Thoracic aorta (tissue), 2 donors: ENCODE measurements at regions not wholly inside any gene's neighbourhood (a gene's known extent, or its start where the extent isn't known, plus 50 kb on each side); places are given as distances from the start of the nearest gene placed in this dataset.

Experiments
- ATAC-seq: fragments of 150-250 bp; one replicate; pipeline ENCODE4 v1.8.0; 2017; ENCODE audit warnings: low read depth; ENCODE audit not compliant: insufficient number of reproducible peaks, low FRiP score
- DNase-seq: peaks from one replicate; pipeline ENCODE4 v3.0.0-alpha.2; 2020; ENCODE audit warnings: low spot score
- H3K27ac ChIP-seq, 2 donors: fragments of 200-600 bp; sonication (generic); 1 replicate in 1 of 2; 2 replicates in 1 of 2; pipeline ENCODE4 v1.5.1; 2016; ENCODE audit warnings: mild to moderate bottlenecking in 2 of 2, moderate library complexity in 2 of 2
- H3K27me3 ChIP-seq: fragments of 200-600 bp; sonication (generic); replicated peaks from 2 replicates; pipeline ENCODE4 v1.6.0; 2016; ENCODE audit warnings: mild to moderate bottlenecking; ENCODE audit not compliant: insufficient read depth
- H3K36me3 ChIP-seq: fragments of 200-600 bp; sonication (generic); one replicate; pipeline ENCODE4 v1.5.1; 2016
- H3K4me1 ChIP-seq, 2 donors: fragments of 200-600 bp; sonication (generic); 1 replicate in 1 of 2; 2 replicates in 1 of 2; pipeline versions ENCODE4 v1.5.1 to v1.6.0; 2016; ENCODE audit warnings: low read depth in 2 of 2, mild to moderate bottlenecking in 1 of 2; ENCODE audit not compliant: control insufficient read depth in 1 of 2
- H3K4me3 ChIP-seq: fragments of 200-600 bp; sonication (generic); 2 replicates; pipeline ENCODE4 v1.5.1; 2016; ENCODE audit warnings: mild to moderate bottlenecking
- H3K9me3 ChIP-seq: fragments of 200-600 bp; sonication (generic); 2 replicates; pipeline ENCODE4 v1.5.1; 2016
- TF ChIP-seq, protein P1 (sequence below): fragments of 200-600 bp; sonication (generic); IDR thresholded peaks from one replicate; pipeline ENCODE4 v1.5.1; 2019; ENCODE audit warnings: antibody characterized with exemption

DNA sequence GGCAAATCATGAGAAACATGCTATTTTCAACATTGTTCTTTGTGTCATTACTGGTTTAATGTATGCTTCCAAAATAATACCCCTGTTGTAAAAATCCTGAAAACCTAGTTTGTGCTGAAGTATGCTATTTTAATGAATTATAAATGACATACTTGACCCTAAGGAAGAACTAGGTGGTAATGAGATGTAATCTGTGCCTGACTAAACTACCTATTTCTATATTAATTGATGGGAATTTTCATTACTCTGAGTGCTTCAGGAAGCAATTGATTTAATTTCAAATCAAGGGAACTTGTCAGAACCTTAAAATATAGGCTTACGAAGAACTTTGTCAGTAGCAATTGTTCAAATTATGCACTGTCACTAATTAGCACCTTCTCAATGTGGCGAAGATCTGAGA lies 1005.6 kb upstream of the SLC10A2 start:
- ATAC-seq: no peak
- DNase-seq: no peak
- TF ChIP-seq, protein P1, sequence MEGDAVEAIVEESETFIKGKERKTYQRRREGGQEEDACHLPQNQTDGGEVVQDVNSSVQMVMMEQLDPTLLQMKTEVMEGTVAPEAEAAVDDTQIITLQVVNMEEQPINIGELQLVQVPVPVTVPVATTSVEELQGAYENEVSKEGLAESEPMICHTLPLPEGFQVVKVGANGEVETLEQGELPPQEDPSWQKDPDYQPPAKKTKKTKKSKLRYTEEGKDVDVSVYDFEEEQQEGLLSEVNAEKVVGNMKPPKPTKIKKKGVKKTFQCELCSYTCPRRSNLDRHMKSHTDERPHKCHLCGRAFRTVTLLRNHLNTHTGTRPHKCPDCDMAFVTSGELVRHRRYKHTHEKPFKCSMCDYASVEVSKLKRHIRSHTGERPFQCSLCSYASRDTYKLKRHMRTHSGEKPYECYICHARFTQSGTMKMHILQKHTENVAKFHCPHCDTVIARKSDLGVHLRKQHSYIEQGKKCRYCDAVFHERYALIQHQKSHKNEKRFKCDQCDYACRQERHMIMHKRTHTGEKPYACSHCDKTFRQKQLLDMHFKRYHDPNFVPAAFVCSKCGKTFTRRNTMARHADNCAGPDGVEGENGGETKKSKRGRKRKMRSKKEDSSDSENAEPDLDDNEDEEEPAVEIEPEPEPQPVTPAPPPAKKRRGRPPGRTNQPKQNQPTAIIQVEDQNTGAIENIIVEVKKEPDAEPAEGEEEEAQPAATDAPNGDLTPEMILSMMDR: no peak
- Histone ChIP-seq H3K9me3 (no peaks in the 10 kb centered on the region), H3K27ac (no peak overlapping the region), H3K27me3 (no peaks in the 10 kb centered on the region), H3K4me3 (no peak overlapping the region), H3K36me3 (no peaks in the 10 kb centered on the region), H3K4me1 (no peaks in the 10 kb centered on the region)

DNA sequence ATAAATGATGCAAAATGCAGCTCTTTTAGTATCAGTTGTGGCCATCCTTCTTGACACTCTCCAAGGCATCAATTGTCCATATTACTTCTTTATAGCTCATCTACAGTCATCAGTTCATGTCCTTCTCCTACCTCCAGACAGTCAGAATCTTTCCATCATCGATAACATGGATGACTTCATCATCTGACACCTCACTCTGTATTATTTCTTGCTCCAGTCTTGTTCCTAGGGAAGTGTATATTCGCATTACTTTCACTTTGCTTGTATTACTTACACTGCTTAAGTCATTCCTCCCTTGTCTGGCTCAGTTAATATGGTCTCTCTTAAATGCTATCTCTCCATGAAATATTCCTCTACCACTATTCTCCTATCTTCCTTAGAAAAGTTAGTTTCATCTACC lies 999.1 kb upstream of the SLC10A2 start:
- Histone ChIP-seq H3K9me3 (no peaks in the 10 kb centered on the region), H3K4me1 (no peaks in the 10 kb centered on the region), H3K36me3 (no peaks in the 10 kb centered on the region), H3K4me3 (no peak overlapping the region), H3K27ac (no peak overlapping the region), H3K27me3 (no peaks in the 10 kb centered on the region)
- TF ChIP-seq, protein P1: no peak
- DNase-seq: no peak
- ATAC-seq: no peak

DNA sequence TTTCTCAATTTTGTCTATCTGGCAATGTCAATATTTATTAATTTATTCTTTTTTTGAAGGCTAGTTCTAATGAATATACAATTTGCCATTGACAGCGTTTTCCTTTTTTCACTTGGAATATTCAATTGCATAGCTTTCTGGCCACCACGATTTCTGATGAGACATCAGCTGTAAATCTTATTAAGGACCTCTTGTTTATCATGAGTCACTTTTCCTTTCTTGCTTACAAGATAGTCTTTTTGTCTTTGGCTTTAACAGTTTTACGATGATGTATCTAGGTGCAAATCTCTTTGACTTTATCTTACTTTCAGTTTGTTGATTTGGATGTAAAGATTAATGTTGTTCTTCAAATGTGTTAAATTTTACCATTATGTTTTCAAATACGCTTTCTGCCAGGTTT lies 991.6 kb upstream of the SLC10A2 start:
- no peak for DNase-seq

DNA sequence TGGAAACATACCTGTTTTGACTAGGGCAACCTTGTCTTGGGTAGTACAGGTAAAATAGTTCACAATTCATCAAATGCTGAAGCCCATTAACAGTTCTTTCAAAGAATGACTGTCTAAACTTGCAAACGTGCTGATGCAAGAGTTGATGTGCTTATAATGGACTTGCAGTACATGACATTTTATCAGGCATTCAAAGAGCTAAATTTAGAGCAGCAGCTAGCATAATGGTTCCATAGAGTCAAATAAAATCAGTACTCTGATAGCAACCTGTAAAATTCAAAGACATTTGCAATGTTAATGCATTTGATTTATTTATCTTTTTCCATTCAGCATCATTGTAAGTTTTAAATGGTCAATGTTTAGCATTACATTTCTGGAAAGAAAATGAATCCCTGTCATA lies 979.7 kb upstream of the SLC10A2 start:
- Histone ChIP-seq H3K27me3 (no peaks in the 10 kb centered on the region), H3K27ac (no peak overlapping the region), H3K4me1 (no peaks in the 10 kb centered on the region), H3K4me3 (no peak overlapping the region), H3K9me3 (no peaks in the 10 kb centered on the region), H3K36me3 (no peaks in the 10 kb centered on the region)
- TF ChIP-seq, protein P1: no peak
- DNase-seq (no peak), ATAC-seq (no peak)

More for the DNA sequence above, 991.6 kb upstream of the SLC10A2 start:
- ATAC-seq: no peak
- Histone ChIP-seq H3K9me3 (no peaks in the 10 kb centered on the region), H3K27me3 (no peaks in the 10 kb centered on the region), H3K4me1 (no peaks in the 10 kb centered on the region), H3K4me3 (no peak overlapping the region), H3K27ac (no peak overlapping the region), H3K36me3 (no peaks in the 10 kb centered on the region)
- TF ChIP-seq, protein P1: no peak

DNA sequence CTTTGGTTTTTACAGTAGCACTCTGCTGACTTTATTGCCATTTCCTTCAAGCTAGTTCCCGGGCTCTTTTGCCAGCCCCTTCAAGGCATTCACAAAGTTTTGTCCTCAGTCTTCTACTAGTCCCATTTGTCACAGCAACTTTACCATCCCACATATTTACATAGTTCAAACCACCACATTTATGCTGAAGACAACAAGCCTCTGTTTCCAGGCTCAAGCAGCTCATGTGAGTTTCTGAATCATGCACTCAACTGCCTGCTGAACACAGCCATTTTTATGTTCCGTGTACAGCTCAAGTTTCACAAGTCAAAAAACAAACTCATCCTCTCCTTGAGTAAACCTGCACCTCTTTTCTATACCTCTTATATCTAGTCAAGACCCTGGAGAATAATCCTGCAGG lies 977.0 kb upstream of the SLC10A2 start:
- DNase-seq (no peak), ATAC-seq (no peak)
- Histone ChIP-seq H3K27me3 (no peaks in the 10 kb centered on the region), H3K36me3 (no peaks in the 10 kb centered on the region), H3K9me3 (no peaks in the 10 kb centered on the region), H3K4me3 (no peak overlapping the region), H3K27ac (no peak overlapping the region), H3K4me1 (no peaks in the 10 kb centered on the region)
- TF ChIP-seq, protein P1: no peak
